Epithelial cell of esophagus (primary cell): ENCODE measurements at regions not wholly inside any gene's neighbourhood (a gene's known extent, or its start where the extent isn't known, plus 50 kb on each side); places are given as distances from the start of the nearest gene placed in this dataset.
"Not testable (repeated sequence)": the region's sequence is repeated elsewhere in the genome, so short reads cannot be mapped to it uniquely, and the experiment has no call there.

Experiments
- DNase-seq: peaks from one replicate; pipeline ENCODE4 v3.0.0; 2010; ENCODE audit warnings: low read depth
- H3K4me3 ChIP-seq: 2 replicates; pipeline ENCODE4 v1.5.1; 2011; ENCODE audit warnings: mild to moderate bottlenecking, low read length, control low read depth
- TF ChIP-seq, protein P1 (sequence below): IDR thresholded peaks from 2 replicates; pipeline ENCODE4 v1.5.1; 2011; ENCODE audit warnings: low read depth, mild to moderate bottlenecking, low read length, control low read depth, inconsistent platforms; ENCODE audit not compliant: insufficient read depth; ENCODE audit errors: missing control alignments

GRCh38 chr5:158496624-158497023 lies 603.1 kb downstream of the EBF1 start:
- TF ChIP-seq, protein P1, sequence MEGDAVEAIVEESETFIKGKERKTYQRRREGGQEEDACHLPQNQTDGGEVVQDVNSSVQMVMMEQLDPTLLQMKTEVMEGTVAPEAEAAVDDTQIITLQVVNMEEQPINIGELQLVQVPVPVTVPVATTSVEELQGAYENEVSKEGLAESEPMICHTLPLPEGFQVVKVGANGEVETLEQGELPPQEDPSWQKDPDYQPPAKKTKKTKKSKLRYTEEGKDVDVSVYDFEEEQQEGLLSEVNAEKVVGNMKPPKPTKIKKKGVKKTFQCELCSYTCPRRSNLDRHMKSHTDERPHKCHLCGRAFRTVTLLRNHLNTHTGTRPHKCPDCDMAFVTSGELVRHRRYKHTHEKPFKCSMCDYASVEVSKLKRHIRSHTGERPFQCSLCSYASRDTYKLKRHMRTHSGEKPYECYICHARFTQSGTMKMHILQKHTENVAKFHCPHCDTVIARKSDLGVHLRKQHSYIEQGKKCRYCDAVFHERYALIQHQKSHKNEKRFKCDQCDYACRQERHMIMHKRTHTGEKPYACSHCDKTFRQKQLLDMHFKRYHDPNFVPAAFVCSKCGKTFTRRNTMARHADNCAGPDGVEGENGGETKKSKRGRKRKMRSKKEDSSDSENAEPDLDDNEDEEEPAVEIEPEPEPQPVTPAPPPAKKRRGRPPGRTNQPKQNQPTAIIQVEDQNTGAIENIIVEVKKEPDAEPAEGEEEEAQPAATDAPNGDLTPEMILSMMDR, result no peak
- DNase-seq, result no peak
- H3K4me3 ChIP-seq, result no peak overlapping the region

DNA sequence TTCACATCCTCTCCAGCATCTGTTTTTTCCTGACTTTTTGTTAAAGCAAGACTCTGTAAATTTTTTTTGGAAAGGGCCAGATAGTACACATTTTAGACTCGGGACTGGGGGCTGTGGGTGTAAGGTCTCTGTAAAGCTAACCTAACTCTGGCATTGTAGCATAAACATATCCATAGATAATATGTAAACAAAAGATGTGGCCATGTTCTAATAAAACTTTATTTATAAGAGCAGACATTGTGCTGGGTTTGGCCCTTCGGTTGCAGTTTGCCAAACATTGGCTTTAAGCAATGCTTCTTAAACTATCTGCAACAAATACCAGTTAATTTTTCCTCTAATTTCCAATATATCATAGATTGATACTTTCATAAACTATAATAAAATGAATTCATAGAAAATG lies 605.2 kb downstream of the EBF1 start:
- DNase-seq, result no peak
- TF ChIP-seq, protein P1, result no peak
- H3K4me3 ChIP-seq, result no peak overlapping the region

- not testable (repeated sequence) for H3K4me3 ChIP-seq, DNase-seq
Measured at GRCh38 chr5:158494044-158494443, 605.7 kb downstream of the EBF1 start.

GRCh38 chr5:158492841-158493242 lies 606.9 kb downstream of the EBF1 start:
- TF ChIP-seq, protein P1, result no peak
- H3K4me3 ChIP-seq, result no peak overlapping the region
- no peak for DNase-seq

DNA sequence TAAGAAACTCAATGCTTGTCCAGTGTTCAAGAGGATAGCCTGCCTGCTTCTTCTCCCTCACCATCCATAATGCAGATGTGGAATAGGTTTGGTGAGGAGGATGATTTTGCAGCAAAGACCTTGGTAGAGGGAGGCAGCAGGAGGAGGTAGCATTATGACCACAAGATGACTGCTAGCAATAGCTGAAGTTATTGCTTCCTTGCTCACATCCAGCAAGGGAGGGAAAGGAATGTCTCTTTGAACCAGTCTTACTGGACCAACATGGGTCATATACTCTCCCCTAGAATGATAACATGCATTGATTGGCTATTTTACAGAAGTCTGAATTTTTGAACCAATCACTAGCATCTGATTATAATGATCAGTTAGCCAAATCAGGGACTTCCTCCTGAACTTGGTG lies 607.6 kb downstream of the EBF1 start:
- H3K4me3 ChIP-seq, result no peak overlapping the region
- DNase-seq, result no peak
- TF ChIP-seq, protein P1, result no peak

DNA sequence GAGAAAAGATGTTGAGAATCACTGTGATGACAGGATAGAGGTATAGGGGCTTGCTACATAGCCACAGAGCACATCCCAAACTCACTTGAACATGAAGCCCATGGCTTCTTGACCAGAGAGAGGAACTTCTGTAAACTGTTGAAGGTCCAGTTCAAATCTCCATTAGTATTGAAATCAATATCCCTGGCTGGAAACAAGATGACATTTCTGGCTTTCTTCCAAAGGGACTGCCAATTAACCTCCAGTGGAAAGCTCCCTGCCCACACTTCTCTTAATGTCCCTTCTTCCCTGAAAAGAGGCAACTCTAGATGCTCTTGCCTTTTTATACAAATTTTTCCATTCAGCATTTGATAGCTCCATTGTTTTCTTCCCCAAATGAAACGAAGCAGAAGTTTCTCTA lies 612.1 kb downstream of the EBF1 start:
- DNase-seq, result no peak
- TF ChIP-seq, protein P1, result no peak
- H3K4me3 ChIP-seq, result no peak overlapping the region

DNA sequence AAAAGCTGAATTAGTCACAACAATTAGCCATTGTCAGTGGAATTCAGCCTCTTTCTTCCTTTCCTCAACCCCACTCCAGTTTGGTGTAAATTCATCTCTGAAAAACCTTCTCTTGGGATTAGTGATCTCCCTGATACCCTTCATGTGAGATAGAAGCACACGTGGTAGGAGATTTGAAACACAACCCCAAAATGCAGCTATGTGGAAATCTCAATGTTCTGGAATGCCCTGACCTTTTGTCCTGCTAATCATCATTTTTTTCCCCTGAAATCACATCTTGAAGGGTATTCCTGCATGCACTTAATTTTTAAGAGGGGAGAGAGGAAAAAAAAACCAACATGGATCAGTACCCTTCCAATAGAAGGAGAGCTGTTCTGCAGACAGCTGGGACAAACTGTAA lies 612.6 kb downstream of the EBF1 start:
- TF ChIP-seq, protein P1, result no peak
- DNase-seq, result no peak
- no peak overlapping the region for H3K4me3 ChIP-seq

DNA sequence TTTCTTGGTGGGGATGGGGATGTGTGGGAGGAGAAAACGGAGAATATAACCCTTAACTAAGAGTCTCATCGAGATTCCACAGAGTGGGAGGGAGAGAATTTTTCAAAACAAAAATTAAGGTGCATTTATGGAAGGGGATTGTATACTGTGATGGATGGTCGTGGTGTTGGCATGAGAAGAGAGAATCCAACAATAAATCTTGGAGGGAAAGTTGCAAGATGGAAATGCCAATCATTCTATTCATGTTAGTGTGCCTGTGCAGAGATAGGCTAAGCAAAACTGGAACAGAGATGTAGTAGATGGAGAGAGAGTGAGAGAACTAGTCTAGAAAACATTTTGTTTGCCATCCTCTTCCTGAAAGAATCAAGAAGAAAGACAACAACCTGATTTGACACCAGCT lies 613.1 kb downstream of the EBF1 start:
- TF ChIP-seq, protein P1, result no peak
- H3K4me3 ChIP-seq, result no peak overlapping the region
- DNase-seq, result no peak
